HUES6 (cell line): ENCODE measurements at regions not wholly inside any gene's neighbourhood (a gene's known extent, or its start where the extent isn't known, plus 50 kb on each side); places are given as distances from the start of the nearest gene placed in this dataset.

Experiments used
- H3K27ac ChIP-seq: 2 replicates; pipeline ENCODE4 v1.7.0; 2013; ENCODE audit warnings: low read depth, mild to moderate bottlenecking, low read length, inconsistent platforms
- H3K27me3 ChIP-seq: 2 replicates; pipeline ENCODE4 v1.6.1; 2013; ENCODE audit warnings: low read length; ENCODE audit not compliant: control insufficient read depth, insufficient read depth
- H3K36me3 ChIP-seq: 2 replicates; pipeline ENCODE4 v1.6.1; 2013; ENCODE audit warnings: low read length; ENCODE audit not compliant: control insufficient read depth, insufficient read depth
- H3K4me1 ChIP-seq: 2 replicates; pipeline ENCODE4 v1.6.1; 2013; ENCODE audit warnings: low read length; ENCODE audit not compliant: control insufficient read depth, insufficient read depth
- H3K4me3 ChIP-seq: 2 replicates; pipeline ENCODE4 v1.5.1; 2013; ENCODE audit warnings: low read depth, low read length
- H3K9ac ChIP-seq: one replicate; pipeline ENCODE4 v1.6.1; 2013; ENCODE audit warnings: mild to moderate bottlenecking, low read length
- H3K9me3 ChIP-seq: 2 replicates; pipeline ENCODE4 v1.6.1; 2013; ENCODE audit warnings: low read depth, low read length; ENCODE audit not compliant: control insufficient read depth, insufficient read depth

DNA sequence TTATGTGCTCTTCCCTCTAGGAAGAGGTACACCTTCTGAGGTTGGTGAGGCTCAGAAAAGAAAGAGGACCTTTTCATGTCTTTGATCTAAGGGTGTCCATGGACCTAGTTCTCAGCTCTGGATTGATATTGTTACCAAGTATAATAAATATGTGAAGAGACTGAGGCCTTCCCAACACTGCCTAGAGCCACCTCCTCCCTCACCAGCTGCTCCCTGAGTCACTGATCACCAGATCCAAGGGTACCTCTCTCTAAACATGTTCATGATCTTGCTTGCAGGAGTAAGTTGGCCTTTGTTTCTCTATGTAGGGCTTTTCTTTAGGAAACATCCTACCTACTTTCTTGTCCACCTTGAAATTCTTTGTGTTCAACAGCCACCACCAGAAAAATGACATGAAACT lies 218.8 kb upstream of the ADRA1B start:
- no peak overlapping the region for H3K9ac ChIP-seq
- H3K36me3 ChIP-seq: no peaks in the 10 kb centered on the region
- no peak overlapping the region for H3K4me3 ChIP-seq
- H3K4me1 ChIP-seq: no peaks in the 10 kb centered on the region
- no peaks in the 10 kb centered on the region for H3K27me3 ChIP-seq
- no peak overlapping the region for H3K27ac ChIP-seq
- H3K9me3 ChIP-seq: no peaks in the 10 kb centered on the region

DNA sequence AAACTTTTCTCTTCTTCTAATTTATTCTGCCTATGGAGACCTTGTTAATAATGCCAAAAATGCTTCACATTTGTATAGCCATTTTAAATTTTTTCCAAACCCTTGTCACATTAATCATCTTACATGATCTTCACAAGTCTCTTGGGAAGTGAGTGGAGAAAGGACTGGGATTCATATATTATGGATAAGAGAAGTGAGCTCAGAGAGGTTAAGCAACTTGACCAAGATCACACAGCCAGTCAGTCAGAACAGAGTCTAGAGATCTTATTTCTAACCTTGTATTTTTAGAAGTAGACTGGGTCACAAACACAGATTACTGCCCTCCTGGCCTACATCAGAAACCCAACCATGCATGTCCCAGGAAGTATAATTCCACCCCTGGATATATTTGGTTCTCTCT lies 218.0 kb upstream of the ADRA1B start:
- H3K4me3 ChIP-seq: no peak overlapping the region
- H3K27ac ChIP-seq: no peak overlapping the region

DNA sequence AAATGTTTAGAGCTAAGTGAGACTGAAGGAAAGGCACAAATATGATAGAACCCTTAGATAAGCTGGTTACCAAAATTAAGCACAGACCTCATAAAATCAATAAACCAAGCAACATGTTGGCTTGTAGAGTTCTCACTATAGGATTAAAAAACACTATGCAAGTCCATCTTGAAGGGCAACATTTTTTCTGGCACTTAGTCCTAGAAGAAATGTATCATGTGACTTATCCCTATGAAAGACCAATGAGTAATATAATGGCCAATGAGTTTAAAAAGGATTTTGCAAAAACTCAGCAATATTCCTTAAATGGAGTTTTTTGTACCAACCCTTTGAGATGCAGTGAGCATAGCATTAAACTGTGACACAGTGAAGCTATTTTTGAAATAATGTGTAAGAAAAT lies 216.3 kb upstream of the ADRA1B start:
- Histone ChIP-seq H3K36me3 (no peaks in the 10 kb centered on the region), H3K4me3 (no peak overlapping the region), H3K4me1 (no peaks in the 10 kb centered on the region), H3K27ac (no peak overlapping the region), H3K9ac (no peak overlapping the region), H3K27me3 (no peaks in the 10 kb centered on the region), H3K9me3 (no peaks in the 10 kb centered on the region)

More for the DNA sequence above, 218.0 kb upstream of the ADRA1B start:
- H3K27me3 ChIP-seq: no peaks in the 10 kb centered on the region
- no peak overlapping the region for H3K9ac ChIP-seq
- H3K9me3 ChIP-seq: no peaks in the 10 kb centered on the region
- no peaks in the 10 kb centered on the region for H3K4me1 ChIP-seq
- H3K36me3 ChIP-seq: no peaks in the 10 kb centered on the region

DNA sequence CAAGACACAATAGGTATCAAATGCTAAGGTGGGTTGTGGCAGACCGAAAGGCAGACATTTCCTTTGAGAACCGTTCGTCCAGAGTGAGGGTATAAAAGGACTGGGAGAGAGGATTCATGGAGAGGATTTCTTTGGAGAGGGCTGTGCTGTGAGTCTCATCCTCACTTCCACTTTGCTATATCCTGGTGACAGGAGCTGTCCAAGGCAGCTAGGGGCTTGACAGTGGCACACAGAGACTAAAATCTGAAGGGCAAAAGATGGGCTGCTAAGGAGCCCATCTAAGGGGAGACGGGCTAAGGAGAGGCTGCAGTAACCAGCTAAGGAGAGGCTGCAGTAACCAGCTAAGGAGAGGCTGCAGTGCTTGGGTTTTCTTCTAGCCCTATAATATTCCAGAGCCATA lies 214.0 kb upstream of the ADRA1B start:
- H3K36me3 ChIP-seq: no peaks in the 10 kb centered on the region
- H3K9ac ChIP-seq: no peak overlapping the region
- 0 out of 2 replicates have a peak, but pooled peaks cover 2% of the 10 kb centered on the region for H3K9me3 ChIP-seq
- no peak overlapping the region for H3K27ac ChIP-seq
- no peaks in the 10 kb centered on the region for H3K27me3 ChIP-seq
- no peaks in the 10 kb centered on the region for H3K4me1 ChIP-seq
- H3K4me3 ChIP-seq: no peak overlapping the region

DNA sequence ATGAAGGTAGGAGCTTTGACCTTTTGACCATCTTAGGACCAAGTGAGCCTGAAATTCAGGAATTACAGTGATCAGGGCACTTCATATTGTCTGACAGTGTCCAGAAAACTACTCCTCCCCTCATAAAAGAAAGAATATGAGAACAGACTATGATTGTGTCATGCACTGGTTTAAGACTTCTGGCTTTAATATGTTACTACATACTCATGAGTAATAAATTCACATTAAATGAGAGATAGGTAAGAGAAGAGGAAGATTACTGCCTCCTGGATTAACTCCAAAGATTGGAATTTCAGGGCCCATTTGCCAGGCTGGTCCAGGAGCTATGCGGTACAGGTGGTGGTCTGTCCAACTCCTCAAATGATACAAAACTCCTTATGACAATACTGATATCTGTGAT lies 213.5 kb upstream of the ADRA1B start:
- H3K36me3 ChIP-seq: no peaks in the 10 kb centered on the region
- H3K4me3 ChIP-seq: no peak overlapping the region
- H3K9me3 ChIP-seq: peaks cover 4% of the 10 kb centered on the region
- H3K4me1 ChIP-seq: no peaks in the 10 kb centered on the region
- H3K27me3 ChIP-seq: no peaks in the 10 kb centered on the region
- no peak overlapping the region for H3K9ac ChIP-seq
- no peak overlapping the region for H3K27ac ChIP-seq

DNA sequence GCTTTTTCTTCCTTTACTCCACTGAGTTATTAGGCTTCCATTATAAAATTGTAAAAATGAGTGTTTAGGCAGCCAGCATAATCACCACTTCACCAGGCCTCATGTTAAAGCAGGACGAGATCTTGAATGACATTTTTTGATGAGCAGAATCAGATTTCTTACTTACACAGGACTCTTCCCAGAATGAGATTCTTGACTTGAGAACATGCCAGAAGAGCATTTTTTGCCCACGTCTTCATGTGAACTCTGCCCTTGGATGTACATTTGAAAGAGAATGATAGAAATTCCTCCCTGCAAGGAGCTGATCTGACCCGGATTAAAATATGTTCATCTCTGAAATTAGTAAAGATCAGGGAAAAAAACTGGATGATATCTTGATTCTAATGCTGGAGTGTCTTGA lies 212.1 kb upstream of the ADRA1B start:
- Histone ChIP-seq H3K4me1 (no peaks in the 10 kb centered on the region), H3K27me3 (no peaks in the 10 kb centered on the region), H3K9me3 (peaks cover 9% of the 10 kb centered on the region), H3K36me3 (no peaks in the 10 kb centered on the region), H3K27ac (no peak overlapping the region), H3K4me3 (no peak overlapping the region), H3K9ac (no peak overlapping the region)

DNA sequence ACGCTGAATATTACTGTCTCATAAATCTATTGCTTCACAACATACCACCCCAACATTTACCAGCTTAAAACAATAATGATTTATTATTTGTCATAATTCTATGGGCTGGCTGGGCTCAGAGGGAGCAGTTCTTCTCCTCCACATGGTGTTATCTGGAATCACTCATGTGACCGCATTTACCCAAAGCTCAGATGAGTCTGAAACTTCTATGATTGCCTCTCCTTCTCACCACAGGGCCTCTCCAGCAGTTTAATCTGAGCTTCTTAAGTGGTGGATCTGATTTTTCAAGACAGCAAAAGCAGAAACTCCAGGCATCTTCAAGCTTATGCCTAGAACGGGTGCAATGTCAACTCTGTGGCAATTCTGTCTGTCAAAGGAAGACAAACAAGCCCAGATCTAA lies 210.3 kb upstream of the ADRA1B start:
- Histone ChIP-seq H3K27me3 (no peaks in the 10 kb centered on the region), H3K9me3 (peaks cover 11% of the 10 kb centered on the region), H3K36me3 (no peaks in the 10 kb centered on the region), H3K27ac (no peak overlapping the region), H3K4me1 (no peaks in the 10 kb centered on the region), H3K9ac (no peak overlapping the region), H3K4me3 (no peak overlapping the region)

DNA sequence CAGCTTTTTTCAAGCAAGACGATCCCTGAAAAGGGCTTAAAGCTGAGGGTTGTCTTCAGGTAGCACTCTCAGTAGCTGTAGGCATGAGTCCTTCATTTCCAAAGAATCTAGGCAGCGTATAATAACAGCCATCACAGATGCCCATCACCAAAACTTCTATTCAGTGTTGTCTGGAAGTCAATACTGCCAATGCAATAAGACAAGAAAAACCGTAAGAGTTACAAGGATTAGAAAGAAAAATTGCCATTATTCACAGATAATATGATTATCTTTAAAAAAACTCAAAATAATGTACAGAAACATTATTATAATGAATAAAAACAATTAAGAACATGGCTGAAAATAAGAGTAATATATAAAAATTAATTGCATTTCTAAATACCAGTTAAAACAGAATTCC lies 208.2 kb upstream of the ADRA1B start:
- H3K4me1 ChIP-seq: no peaks in the 10 kb centered on the region
- H3K4me3 ChIP-seq: no peak overlapping the region
- no peaks in the 10 kb centered on the region for H3K36me3 ChIP-seq
- no peak overlapping the region for H3K9ac ChIP-seq
- H3K27me3 ChIP-seq: no peaks in the 10 kb centered on the region
- H3K9me3 ChIP-seq: peaks cover 11% of the 10 kb centered on the region
- H3K27ac ChIP-seq: no peak overlapping the region

DNA sequence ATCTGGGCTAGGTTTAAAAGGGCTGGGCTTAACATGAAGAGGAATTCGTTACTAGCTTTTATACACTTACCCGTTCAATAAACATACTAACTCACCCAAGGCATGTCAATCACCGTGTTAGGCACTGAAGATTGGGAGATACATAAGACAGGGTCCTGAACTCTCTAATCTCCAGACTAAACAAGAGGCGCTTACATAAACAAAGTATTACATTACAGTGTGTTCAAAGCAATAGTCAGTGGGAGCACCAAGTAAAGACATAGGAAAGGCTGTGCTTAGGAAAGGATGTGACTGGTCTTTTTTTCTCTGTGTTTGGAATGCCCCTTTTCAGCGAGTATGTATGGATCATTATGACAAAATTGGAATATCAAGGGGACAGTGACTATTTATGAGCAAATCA lies 203.6 kb upstream of the ADRA1B start:
- H3K27ac ChIP-seq: no peak overlapping the region
- no peaks in the 10 kb centered on the region for H3K4me1 ChIP-seq

DNA sequence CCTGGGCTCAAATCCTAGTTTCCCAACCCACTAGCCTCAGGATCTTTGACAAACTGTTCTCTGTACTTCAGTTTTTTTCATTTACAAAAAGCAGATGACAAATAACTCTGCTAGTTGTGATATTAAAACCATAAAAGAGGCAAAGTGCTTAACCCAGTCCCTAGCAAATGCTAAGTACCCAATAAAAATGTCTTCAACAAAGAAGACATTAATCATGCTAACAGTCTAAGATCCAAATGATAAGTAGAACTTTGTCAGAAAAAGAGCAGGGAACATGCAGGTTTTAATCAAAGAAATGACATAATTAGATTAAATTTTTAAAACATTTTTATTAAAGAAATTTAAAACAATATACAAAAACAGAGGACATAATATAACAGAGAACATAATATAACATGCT lies 203.0 kb upstream of the ADRA1B start:
- Histone ChIP-seq H3K4me3 (no peak overlapping the region), H3K27ac (no peak overlapping the region), H3K27me3 (no peaks in the 10 kb centered on the region), H3K4me1 (no peaks in the 10 kb centered on the region), H3K9me3 (peaks cover 4% of the 10 kb centered on the region; the same call in 1 of the 2 replicates), H3K36me3 (no peaks in the 10 kb centered on the region), H3K9ac (no peak overlapping the region)

More for the DNA sequence above, 203.6 kb upstream of the ADRA1B start:
- H3K9me3 ChIP-seq: peaks cover 9% of the 10 kb centered on the region
- no peaks in the 10 kb centered on the region for H3K36me3 ChIP-seq
- H3K9ac ChIP-seq: no peak overlapping the region
- H3K4me3 ChIP-seq: no peak overlapping the region
- H3K27me3 ChIP-seq: no peaks in the 10 kb centered on the region

DNA sequence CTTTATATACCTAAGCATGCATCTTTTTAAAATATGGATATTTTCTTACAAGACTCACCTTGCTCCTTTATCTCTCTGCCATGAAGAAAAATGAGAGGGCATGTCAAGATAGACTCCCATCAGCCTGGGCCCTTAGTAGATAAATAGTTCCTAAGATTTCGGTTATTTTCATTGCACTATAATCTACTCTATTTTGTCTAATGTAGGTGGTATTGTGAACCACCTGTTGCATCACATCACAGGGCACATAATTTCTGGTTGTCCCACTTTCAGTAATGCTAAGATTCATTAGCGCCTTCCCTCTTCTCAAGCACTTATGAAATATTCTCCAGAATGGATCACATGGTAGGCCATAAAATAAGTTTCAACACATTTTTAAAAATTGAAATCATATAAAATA lies 202.5 kb upstream of the ADRA1B start:
- Histone ChIP-seq H3K36me3 (no peaks in the 10 kb centered on the region), H3K4me3 (no peak overlapping the region), H3K4me1 (no peaks in the 10 kb centered on the region), H3K9me3 (peaks cover 4% of the 10 kb centered on the region; the same call in 1 of the 2 replicates), H3K9ac (no peak overlapping the region), H3K27ac (no peak overlapping the region), H3K27me3 (no peaks in the 10 kb centered on the region)

DNA sequence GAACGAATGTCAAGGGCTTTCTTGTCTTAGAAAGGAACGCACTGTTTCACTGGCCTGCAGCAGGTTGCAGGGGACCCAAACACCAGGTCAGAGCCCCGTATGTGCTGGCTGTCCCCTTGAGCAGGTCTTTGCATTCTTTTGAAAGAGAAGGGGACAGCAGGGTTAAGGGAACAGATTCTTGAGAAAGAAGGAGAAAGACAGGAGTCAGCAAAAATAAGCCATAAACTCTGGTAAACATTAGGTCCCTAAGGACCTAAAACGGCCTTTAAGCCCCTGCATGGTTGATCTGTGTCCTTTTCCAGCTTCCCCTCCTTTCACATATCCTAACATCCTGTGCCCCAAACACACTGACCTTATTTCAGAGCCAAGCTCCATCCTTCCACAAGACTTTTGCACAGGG lies 190.8 kb upstream of the ADRA1B start:
- Histone ChIP-seq H3K4me3 (no peak overlapping the region), H3K4me1 (peaks cover 4% of the 10 kb centered on the region; the same call in 1 of the 2 replicates), H3K36me3 (no peaks in the 10 kb centered on the region), H3K9ac (no peak overlapping the region), H3K27me3 (no peaks in the 10 kb centered on the region), H3K9me3 (no peaks in the 10 kb centered on the region), H3K27ac (no peak overlapping the region)
